GM21786 (cell line): ENCODE measurements at regions not wholly inside any gene's neighbourhood (a gene's known extent, or its start where the extent isn't known, plus 50 kb on each side); places are given as distances from the start of the nearest gene placed in this dataset.
"Not testable (repeated sequence)": the region's sequence is repeated elsewhere in the genome, so short reads cannot be mapped to it uniquely, and the experiment has no call there.

Experiments used
- ATAC-seq: cut with Tn5 transposase; IDR thresholded peaks from one replicate; pipeline ENCODE4 v1.9.1; 2021; ENCODE audit not compliant: unreplicated experiment

DNA sequence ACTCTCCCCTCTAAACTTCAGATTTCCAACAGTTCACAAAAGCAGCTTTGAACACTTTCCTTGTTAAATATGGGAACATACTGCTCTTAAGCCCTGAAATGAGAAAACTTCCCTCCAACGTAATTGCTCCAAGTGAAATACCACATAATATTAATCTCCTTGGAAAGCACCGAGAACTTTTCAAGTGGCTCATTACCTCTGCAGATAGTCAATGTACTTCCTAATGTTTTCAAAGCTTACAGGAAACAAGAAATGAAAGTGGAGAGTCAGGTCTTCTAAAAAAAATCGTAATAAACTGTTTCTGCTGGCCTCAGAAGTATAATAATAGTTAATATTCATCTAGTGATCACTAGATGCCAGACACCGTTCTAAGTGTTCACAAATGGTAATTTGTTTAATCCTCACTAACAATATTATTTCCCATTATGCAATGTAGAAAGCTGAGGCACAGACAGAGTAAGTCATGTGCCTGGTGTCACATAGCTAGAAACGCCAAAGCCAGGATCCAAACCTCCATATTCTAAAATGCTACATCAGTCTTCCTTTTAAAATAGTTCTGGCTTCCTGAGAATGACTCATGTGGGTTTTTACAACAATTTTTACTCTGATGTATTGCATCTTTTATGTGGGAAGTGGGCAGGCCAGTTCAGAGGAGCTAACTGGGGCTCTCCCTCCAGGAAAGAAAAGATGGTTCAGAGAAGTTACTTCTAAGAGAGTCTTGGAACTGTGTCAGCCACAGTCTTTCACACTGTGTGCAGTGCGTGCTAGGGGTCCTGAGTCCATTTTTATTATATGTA lies 177.2 kb downstream of the PLPPR4 start:
- peak; percentile 53 for ATAC-seq

DNA sequence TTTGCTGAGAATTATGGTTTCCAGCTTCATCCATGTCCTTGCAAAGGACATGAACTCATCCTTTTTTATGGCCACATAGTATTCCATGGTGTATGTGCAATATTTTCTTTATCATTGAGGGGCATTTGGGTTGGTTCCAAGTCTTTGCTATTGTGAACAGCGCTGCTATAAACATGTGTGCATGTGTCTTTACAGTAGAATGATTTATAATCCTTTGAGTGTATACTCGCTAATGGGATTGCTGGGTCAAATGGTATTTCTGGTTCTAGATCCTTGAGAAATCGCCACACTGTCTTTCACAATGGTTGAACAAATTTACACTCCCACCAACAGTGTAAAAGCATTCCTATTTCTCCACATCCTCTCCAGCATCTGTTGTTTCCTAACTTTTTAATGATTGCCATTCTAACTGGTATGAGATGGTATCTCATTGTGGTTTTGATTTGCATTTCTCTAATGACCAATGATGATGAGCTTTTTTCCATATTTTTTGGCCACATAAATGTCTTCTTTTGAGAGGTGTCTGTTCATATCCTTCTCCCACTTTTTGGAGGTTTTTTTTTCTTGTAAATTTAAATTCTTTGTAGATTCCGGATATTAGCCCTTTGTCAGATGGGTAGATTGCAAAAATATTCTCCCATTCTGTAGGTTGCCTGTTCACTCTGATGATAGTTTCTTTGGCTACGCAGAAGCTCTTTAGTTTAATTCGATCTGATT lies 180.1 kb downstream of the PLPPR4 start:
- ATAC-seq, result not testable (repeated sequence)

DNA sequence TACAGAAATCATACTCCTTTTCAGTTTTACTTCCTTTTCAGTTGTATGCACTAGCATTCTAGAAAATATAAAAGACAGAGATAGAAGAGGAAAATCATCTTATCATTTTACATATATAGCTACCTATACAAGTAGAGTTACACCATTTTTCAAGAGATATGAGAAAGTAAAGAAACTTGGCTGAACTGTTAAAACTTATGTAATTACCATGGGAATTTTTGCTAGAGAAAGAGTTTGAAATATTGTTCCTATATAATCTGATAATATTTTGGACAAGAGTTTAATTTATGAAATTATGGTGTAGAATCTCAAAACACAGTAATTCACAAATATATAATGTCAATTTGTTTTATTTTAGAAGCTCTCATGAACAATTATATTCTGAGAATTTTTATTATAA lies 180.8 kb downstream of the PLPPR4 start:
- no peak for ATAC-seq

DNA sequence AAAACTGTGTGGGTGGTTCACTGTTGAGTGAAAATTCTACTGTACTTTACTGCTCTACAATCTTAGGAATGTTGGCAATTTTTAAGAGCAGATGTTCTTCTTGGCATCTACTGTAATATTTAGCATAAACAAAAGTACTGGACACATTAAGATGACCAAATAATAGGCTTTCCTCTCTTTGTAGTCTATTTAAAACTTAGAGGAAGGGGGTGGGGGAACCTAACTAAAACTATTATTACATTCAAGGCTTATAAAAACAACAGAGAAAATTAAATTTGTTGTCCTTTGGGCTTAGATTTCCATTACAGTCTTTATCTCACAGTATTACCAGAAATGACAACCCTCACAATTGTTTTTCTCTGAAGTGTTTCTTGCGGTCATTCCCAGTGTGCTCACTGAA lies 181.2 kb downstream of the PLPPR4 start:
- ATAC-seq, result no peak

DNA sequence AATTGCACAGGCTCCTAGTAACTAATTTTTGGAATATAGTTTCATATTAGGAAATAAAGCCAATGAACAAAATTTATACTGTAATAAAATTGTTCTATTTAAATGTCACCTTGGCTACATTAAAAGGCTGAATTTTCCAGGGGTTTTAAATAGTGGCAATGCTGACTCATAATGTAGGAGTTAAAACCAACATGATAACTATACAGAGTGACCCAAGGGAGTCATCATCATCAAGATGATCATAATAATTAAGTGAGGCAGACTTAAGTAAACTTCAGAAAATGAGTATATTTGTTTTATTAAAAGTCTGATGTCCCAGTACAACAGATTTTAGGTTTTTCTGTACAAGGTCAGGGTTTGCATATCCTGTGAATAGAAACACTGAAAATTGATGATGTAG lies 183.4 kb downstream of the PLPPR4 start:
- ATAC-seq, result no peak

DNA sequence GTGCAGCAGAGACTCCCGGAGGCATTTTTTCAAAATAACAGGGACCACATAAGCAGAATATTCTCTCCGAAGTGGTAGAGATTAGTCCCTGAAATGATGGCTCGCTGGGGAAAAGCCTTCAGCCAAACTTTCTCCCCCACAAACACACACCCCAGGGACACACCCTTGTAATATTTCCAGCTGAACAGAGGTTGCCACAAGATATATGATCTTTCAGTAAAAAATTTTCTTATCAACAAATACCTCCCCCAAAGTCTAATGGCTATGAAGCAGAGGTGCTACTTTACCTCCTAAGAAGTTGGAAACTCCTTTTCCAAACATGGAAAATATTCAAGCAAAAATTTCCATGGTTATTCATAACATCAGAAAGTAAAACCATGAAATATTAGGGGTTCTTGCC lies 190.2 kb upstream of the PALMD start:
- ATAC-seq, result no peak

DNA sequence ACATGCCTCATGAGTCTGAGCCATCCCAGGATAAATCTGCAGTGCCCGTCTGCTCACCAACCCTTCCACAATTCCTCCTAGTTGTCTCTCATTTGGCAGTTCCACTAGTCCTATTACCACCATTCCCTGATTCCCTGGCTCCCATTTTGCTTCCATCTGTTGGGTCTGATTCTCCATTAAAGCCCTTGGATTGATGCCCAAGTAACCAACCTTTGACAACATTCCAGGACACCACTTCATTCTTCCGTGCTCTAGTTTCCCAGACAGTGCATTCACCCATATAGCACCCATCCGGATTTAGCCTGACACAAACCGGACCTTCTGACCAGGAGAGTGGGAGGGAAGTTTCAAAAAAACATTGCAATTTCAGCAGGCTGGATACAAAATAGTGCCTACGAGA lies 189.4 kb upstream of the PALMD start:
- ATAC-seq, result no peak

DNA sequence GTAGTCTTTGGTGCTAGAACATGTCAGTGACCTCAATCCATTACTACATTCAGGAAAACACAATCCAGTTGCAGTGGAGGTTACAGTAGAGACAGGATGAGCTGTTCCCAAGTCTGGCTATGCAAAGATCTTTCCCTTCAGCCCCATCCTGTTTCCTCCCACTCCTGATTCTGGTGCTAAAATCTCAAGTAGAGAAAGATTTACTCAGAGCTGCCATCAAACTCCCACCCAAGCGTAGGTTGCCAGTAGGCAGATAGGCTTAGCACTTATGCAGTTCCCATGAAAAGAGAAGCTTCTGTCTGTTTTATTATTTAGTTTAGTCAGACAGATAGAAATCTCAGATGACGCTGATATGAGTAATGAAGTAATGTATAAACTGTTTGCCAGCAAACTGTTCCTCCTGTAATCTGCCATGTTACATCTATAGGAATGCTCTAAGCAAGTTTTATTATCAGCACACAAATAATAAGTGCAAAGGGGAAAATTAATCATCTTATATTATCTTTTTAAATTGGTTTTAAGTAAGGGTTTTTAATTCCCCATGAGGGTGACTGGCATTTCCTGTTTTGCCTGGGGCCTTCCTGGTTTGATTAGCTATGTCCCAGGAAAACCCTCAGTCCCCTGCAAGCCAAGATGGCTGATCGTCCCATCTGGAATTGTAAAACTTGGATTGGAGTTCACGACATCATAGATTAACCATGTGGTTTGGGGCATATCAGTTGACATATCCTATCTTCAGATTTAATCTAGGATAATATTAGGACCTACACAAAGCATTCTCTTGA lies 188.3 kb upstream of the PALMD start:
- ATAC-seq, result no peak

DNA sequence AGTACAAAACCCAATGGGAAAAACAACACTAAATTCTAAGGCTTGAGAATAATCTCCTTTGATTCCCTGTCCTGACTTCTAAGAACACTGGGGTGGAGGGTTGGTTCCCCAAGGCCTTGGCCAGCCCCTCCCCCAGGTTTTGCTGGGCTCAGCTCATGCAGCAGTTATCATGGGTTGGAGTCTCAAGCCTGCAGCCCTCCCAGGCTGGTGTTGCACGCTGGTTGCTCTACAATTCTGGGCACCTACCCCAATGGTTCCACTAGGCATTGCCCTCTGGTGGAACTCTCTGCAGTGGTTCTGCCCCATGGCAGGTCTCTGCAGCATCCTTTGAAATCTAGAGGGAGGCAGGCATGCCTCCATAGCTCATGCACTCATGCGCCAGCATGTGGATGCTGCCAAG lies 184.4 kb upstream of the PALMD start:
- ATAC-seq, result no peak

DNA sequence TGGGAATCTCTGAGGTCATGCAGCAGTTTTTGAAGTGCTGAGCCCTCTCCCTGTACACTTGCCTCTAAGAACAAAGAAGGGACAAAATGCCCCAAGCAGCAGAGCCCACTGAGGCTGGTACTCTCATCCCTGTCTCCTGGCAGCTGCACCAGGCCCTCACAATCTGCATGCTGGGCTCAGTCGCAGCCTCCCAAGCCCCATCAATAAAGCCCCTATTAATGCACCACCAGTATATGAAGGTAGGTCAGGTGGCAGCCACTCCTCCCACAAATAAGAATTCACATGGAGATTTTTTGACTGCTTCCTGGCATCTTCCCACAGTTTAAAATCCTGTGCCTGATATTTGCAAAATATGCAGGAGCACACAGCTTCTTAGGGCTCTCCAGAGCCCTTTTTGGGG lies 181.2 kb upstream of the PALMD start:
- no peak for ATAC-seq

DNA sequence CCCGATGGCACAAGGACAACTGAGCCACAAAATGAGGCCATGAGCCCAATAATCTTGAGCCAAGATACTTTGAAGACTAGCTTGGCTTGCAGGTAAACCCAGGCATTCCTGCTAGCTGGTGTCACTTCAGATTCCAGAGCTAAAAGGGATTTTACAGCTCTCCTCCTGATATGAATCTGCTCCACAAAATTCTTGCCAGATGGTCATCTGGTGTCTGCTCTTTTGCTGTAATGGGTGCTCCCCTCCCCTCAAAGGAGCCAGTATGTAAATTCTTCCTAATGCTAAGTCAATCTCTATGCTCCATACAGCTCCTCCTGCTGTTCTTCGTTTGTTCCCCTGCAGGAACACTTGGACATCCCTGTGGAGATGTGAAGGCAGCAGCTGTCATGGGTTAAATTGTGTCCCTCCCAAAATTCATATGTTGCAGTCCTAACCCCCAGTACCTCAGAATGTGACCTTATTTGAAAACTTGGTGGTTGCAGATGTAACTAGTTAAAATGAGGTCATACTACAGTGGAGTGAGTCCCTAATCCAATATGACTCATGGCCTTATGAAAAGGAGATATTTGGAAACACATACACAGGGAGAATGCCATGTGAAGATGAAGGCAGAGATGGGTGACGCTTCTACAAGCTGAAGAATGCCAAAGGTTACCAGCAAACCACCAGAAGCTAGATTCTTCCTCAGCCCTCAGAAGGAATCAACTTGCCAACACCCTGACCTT lies 180.6 kb upstream of the PALMD start:
- ATAC-seq, result no peak

DNA sequence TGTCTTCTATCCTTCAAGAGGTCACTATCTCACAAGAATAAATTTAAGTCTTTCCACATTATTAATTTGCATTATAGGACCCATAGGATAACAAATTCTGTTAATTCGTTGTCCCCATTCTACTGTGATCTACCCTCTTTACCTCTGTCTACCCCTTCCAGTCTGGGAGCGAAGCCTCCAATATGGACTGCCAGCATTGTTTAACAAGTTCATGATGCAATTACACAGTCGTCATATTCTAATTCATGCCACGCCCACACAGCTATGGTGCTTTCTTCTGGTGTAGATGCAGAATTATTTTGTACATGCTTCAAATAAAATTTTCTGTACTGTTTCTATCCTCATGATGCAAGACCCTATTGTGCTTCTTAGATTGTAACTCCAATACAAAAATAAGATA lies 178.3 kb upstream of the PALMD start:
- no peak for ATAC-seq

DNA sequence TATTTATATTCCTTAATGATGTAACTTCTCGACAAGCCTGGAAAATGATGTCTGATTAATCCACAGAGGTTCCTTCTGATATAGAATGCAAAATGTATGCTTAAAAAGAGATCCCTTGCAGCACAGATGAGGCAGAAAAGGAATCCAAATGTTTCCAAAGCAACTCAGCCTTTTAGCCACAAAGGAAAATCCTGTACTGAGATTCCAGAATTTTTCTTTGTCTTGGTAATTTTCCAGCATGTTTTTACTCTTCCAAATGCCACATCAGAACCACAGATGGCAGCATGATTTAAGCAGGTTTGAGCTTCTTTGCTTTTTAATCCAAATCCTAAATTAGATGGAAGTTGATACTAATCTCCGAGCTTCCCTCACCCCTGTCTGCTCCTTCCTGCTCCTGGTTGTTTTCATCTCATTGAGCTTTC lies 176.4 kb upstream of the PALMD start:
- ATAC-seq, result no peak

DNA sequence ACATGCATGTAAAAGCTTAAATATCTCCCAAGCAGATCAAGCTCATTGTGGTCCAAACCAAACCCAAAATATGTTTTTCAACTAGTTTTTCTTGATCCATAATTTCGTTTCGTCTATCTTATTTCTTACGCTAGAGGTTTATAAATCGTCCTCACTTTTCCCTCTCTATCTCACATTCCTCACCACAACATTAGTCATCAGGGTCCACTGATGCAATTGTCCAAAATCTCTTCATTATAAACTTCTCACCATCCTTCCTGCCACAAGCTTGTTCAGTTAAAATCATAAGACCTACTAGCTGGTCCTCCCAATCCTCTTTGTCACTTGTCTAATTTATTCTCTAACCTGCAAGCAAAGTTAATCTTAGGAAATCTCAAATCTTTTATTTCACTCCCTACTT lies 173.0 kb upstream of the PALMD start:
- no peak for ATAC-seq

DNA sequence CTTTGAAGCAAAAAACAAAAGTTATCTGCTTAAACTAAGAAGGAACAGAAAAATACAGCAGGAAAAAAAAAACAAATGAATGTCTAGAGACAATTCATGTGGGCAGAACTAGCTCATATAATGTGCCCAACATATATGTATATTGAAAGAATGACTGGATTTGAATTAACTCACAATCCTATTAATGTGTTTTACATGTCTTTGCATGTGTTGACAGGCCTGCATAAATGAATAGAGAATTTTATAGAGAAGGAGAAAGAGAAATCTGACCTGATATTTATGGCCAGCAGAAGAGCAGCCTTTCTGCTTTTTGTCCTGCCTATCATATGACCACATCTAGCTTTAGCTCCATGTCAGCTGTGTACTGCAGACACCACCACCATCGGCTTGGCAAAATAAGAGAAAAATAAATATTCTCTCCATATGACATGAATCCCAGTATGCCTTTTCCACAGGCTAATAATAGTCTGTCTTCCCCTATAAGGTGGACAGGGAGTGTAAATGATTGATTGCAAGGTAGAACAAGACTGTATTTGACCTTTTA lies 171.5 kb upstream of the PALMD start:
- no peak for ATAC-seq

DNA sequence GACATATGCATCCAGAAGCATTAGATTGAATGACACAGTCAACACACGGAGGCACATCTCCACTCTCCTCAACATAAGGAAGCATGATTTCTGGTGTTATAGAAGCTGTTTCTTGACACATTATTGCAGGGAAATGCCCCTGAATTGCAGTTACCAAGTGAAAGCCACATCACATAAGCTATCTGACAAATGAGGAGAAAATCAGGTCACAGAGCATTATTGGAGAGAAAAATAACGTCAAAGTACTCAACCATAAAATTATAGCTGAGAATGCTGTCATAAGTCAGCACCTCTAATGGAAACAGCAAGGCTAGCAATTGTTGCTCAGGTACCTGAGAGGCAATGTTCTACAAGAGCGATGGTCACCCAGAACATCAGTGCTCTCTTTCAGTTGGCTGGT lies 169.9 kb upstream of the PALMD start:
- ATAC-seq, result no peak

DNA sequence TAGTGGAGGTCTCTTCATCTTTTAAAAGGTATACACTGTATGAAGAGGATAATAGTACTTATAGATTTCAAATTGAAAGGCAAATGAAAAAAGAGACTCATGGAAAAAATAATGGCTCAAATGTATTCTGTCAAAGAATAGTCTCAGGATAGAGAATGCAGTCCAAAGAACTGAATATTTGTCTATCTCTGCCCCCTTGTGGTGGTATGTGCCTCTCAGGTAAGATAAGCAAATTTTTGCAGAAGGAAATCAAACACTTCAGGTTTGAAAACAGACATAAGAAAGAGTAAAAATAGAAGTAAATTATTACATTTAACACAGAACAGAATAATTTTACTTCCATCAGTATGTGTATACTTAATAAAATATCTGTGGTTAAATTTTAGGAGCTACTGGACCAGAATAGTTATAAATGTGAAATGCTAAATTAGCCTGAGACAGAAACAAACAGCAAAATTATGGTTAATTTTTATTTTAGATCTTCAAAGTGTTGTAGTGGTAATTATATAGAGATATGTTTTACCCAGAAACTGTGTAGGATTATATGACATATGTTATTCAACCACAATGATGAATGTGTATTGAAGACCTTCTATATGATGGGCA lies 164.4 kb upstream of the PALMD start:
- peak; percentile 78 for ATAC-seq

DNA sequence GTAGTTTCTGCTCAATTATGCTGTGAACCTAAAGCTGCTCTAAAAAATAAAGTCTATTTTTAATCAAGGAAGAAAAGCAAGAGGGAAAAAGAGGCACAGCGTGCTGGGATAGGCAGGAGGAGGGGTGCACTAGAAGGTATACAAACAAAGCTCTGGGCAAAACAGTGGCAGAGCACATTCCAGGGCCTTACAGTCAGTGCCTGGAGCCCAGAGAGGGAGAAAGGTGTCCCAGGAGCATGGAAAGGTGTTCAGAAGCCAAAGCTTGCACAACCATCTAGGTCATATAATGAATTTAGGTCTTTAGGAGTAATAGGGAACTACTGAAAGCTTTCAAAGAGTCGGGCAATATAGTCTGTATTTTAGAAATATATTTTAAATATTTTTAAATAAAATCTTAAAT lies 163.6 kb upstream of the PALMD start:
- no peak for ATAC-seq

DNA sequence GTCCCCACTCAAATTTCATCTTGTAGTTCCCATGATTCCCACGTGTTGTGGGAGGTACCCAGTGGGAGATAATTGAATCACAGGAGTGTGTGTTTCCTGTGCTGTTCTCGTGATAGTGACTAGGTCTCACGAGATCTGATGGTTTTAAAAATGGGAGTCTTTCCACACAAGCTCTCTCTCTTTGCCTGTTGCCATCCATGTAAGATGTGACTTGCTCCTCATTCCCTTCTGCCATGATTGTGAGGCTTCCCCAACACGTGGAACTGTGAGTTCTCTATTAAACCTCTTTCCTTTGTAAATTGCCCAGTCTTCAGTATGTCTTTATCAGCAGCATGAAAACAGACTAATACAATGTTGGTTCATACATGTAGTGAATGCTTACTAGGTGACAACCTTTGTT lies 163.2 kb upstream of the PALMD start:
- no peak for ATAC-seq

DNA sequence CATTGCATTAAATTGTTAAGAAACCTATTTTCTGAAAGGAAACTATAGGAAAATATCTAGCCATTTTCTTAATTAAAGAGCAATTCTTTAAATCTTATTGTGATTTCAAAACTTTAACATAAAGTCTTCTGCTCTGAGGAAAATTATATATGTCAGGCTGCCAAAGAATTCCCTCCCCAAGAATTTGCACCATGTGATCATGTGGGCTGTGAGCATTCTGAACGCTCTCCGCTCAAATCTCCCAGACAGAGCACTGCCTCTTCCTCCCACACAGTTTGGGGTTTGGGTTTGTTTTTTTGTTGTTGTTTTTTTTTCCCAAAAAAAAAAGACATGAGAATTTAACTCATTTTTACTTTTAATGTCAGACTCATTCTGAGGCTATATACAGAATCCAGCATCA lies 155.9 kb upstream of the PALMD start:
- no peak for ATAC-seq

DNA sequence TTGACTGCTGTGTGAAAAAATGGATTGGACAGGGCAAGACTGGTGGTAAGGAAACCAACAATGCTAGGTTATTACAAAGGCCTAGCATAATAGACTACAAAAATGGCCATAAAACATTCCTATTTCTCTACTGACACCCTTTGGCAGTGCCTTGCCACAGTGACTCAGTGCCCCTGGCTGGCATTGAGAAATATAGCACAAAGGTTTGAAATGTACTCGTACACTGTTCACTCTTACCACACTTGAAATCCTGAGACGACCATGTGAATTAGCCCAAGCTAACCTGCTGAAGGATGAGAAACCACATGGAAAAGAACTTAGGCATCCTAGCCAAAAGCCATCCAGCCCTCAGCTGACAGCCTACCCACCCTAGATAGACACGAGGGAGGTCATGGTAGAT lies 149.8 kb upstream of the PALMD start:
- ATAC-seq, result no peak
